ENCODE measurements at regions not wholly inside any gene's neighbourhood (a gene's known extent, or its start where the extent isn't known, plus 50 kb on each side); places are given as distances from the start of the nearest gene placed in this dataset.

GRCh38 chr14:106631879-106632278, 1105.5 kb downstream of the TMEM121 start:
- no peak for TF ChIP-seq CTCF (conservative IDR thresholded peaks at IDR 0.05; ENCODE audit: low read depth, low read length)
- no peak for TF ChIP-seq EZH2 (IDR thresholded peaks at IDR 0.05; ENCODE audit: low read length, unreplicated experiment)
- TF ChIP-seq EZH2phosphoT487 (IDR thresholded peaks at IDR 0.05; ENCODE audit: borderline replicate concordance, low read length) = no peak
